WI38 (cell line): ENCODE measurements at regions not wholly inside any gene's neighbourhood (a gene's known extent, or its start where the extent isn't known, plus 50 kb on each side); places are given as distances from the start of the nearest gene placed in this dataset.

Source experiments
- H3K4me3 ChIP-seq: 2 replicates; pipeline ENCODE4 v1.5.1; 2011; ENCODE audit warnings: low read depth, mild to moderate bottlenecking, control low read depth, low read length
- TF ChIP-seq, protein P1 (sequence below): IDR thresholded peaks from 2 replicates; pipeline ENCODE4 v1.5.1; 2012; ENCODE audit warnings: low read depth, mild to moderate bottlenecking, control low read depth, low read length

DNA sequence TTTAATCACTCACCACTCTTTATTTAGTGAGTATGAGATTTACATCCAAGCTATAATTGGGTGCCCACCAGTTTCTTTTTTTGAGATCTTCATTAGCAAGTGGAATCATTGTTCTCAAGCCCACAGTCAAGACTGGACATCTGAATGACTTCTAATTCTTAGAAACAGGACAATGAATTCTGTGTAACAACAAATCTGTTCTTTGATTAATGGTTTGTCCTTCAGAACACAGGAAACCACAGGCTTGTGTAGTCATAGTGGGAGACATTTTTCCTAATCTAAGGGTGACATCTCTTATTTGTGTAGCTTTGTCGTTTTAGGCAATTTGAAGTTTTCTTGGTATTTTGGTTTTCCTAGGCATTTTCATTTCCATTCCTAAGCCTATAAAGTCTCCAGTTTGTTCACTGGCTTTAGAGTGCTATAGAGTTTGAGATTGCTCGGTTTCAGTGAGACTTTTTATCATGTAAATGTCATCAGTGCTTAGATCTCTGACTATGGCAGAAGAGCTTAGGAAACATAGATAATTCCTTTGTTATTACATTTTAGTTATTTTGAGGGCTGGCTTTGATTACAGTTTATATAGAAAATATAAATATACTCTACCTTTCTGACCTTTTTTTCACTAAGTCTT is 903.9 kb upstream of the MAP3K7 start:
- H3K4me3 ChIP-seq: no peak overlapping the region
- TF ChIP-seq, protein P1, sequence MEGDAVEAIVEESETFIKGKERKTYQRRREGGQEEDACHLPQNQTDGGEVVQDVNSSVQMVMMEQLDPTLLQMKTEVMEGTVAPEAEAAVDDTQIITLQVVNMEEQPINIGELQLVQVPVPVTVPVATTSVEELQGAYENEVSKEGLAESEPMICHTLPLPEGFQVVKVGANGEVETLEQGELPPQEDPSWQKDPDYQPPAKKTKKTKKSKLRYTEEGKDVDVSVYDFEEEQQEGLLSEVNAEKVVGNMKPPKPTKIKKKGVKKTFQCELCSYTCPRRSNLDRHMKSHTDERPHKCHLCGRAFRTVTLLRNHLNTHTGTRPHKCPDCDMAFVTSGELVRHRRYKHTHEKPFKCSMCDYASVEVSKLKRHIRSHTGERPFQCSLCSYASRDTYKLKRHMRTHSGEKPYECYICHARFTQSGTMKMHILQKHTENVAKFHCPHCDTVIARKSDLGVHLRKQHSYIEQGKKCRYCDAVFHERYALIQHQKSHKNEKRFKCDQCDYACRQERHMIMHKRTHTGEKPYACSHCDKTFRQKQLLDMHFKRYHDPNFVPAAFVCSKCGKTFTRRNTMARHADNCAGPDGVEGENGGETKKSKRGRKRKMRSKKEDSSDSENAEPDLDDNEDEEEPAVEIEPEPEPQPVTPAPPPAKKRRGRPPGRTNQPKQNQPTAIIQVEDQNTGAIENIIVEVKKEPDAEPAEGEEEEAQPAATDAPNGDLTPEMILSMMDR: no peak

DNA sequence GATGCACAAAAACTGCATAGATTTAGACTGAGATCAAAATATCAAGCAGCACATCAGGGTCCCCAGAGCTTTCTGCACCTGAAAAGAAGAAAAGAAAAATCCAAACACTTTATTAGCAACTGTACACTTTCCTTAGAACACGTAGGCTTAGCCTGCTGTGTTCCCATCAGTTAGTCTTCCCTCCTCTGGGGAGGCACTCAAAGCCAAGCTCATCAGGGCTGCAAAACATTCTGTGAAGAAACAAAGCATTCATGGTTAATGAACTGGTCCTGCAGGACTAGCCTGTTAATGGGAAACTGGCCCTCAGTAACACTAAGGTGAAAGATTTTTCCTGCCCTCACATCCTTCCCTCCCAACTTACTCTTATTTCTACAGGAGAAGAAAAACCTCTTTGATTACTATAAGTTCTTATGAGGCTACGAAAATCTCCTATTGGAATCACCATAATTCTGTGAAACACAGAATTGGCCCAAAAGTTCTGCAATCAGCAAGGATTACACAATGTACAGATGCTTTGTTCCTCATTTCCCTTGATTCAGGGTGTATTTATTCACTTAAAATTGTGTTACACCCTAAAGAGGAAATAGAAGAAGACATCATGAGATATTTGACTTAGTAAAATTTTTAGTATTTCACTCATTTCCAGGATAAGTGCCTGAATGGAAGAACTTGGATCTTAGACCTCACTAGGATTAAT is 901.0 kb upstream of the MAP3K7 start:
- TF ChIP-seq, protein P1: no peak
- no peak overlapping the region for H3K4me3 ChIP-seq

DNA sequence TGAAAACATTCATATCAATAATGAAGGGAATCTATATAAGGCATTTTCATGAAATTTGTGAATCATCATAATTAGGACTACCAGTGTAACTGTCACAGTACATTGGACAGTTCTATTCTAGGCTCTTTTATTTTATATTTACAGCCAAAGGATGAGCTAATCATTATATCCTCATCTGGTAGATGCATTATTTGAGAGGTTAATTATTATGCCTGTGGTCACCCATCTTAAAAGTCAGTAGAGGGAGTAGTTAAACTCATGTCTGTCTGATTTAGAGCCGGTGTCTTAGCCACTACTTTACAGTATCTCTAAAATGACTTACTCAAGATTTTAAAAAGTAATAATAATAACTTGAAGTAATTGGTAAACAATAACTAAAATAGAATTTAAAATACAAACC is 899.3 kb upstream of the MAP3K7 start:
- TF ChIP-seq, protein P1: no peak

DNA sequence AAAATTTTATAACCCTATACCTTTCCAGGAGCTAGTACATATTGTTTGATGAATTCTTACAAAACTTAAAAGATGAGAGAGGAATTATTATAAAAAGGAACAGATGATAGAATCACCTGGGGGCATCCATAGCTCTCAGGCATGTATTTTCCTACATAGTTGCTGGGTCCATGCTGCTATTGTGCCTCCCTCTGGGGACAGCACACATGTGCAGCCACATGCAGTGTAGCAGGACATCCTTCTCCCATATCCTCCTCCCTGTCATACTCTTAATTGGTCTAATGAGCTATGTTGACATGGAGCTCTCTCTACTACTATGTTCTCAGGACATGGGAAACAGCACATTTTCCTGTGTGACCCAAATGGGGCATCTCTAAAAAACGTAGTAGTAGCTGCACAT is 898.2 kb upstream of the MAP3K7 start:
- TF ChIP-seq, protein P1: peak; percentile 10; the same call in 1 of the 2 replicates
- no peak overlapping the region for H3K4me3 ChIP-seq

More for the DNA sequence above, 899.3 kb upstream of the MAP3K7 start:
- H3K4me3 ChIP-seq: no peak overlapping the region

DNA sequence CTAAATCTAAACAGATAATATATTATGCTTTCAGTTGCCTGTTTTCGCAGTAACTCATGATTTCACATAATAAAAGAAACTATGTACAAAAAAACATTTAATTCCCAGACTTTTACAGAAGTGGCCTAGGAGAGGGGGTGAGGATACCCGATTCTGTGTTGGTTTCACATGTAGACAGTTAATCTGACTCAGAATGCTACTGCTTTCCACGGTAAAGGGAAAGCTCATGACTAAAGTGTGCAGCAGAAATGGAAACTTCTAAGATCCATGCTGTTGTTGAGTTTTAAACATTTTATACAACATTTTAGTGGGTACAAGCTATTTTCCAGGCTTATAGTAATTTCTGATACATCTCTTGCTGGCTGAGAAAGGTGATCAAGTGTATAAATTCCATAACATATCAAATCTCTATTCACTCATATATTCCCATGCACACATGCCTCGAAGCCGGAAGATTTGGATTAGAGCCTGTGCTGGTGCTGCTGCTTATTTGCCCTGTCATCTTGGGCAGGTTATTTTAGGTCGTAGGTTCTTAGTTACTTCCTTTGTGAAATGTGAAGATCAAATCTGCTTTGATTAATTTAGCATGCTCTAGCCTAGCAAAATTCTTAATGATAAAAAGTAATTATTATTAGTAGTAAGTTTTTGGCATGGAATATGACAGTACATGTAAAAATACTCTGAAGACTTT is 896.7 kb upstream of the MAP3K7 start:
- TF ChIP-seq, protein P1: no peak
- no peak overlapping the region for H3K4me3 ChIP-seq

DNA sequence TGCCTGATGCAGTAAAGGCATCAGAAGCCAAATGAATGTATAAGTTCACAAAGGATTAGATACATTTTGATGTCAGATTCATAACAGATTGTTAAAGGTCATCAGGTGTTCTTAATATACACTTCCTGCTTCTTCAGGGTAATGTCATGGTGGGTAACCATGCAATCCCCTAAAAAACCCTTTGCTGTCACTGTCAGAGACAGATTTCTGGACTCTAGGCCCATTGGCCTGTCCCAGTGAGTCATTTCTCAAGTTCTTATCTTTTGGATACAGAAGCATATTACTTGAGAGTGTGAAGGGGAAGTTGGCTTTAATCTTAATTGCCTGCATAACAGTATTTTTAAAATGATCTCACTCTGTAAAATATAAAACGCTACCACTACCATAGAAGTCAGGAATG is 895.6 kb upstream of the MAP3K7 start:
- TF ChIP-seq, protein P1: no peak
- no peak overlapping the region for H3K4me3 ChIP-seq

DNA sequence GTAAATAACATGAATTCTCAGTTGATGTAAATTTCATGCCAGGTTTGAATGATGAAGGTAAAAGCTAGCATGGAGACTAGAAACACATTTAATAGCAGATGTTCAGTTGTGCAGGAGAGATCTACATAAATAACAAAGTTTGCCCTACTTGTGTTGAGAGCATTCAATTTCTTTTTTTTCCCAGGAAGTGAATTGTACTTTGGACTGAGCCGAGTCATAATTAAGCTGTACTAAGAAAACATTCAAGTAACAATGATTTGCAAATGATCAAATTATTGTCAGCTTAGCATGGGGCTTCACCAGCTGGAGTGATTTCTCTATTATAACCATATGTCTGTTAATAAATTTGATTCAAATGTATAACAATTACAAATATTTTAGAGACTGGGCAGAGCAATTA is 893.5 kb upstream of the MAP3K7 start:
- TF ChIP-seq, protein P1: no peak
- no peak overlapping the region for H3K4me3 ChIP-seq
